Inflammatory macrophage treated with lipopolysaccharide for 1 hour (primary cell): ENCODE measurements at regions not wholly inside any gene's neighbourhood (a gene's known extent, or its start where the extent isn't known, plus 50 kb on each side); places are given as distances from the start of the nearest gene placed in this dataset.
"Not testable (repeated sequence)": the region's sequence is repeated elsewhere in the genome, so short reads cannot be mapped to it uniquely, and the experiment has no call there.

Experiments
- DNase-seq, 2 donors: peaks; one replicate each; pipeline ENCODE4 v3.0.0-alpha.2; 2020 to 2022

DNA sequence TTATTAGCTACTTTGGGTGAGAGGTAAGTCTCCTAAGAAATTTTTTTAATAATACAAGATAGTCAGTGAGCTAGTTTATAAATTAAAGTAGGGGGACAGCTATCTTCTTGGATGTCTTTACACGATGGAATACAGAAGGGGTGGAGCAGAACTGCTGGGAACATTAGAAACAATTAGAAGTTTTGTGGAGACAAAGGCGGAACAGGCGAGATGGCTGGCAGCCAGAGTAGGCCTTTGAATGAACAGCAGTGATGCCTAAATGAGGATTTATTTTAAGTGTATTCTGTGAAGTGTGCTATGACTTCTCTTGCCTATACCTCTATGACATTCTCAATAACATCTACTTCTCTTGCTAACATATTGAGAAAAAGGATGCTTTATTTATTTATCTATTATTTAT, 1345.3 kb upstream of the SEL1L start:
- DNase-seq: no peak

DNA sequence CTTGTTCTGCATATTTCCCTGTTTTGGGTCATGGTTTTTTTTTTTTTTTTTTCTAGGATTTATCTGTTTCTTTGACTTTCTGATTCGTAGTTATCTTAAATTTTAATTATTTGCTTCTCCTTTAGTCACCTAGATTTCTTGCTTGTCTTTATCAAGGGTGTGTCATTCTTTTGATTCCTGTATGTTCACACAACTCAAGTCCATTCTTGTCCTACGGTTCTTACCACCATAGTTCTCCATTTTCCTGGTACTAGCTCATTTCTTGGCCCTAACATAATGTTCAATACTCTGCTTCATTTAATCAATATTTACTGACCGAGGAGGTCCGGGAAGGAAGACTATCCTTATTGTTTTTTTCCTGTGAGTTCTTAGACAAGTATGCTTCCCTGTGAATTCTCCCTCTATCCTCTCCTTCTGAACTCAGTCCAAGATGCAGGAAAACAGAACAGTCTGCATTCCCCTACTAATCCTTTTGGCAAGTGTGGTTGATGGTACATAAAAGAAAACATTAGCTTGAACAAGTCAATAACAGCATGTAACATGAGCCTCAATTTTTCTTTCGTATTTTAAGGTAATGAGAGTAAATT, 1346.4 kb upstream of the SEL1L start:
- DNase-seq: no peak

DNA sequence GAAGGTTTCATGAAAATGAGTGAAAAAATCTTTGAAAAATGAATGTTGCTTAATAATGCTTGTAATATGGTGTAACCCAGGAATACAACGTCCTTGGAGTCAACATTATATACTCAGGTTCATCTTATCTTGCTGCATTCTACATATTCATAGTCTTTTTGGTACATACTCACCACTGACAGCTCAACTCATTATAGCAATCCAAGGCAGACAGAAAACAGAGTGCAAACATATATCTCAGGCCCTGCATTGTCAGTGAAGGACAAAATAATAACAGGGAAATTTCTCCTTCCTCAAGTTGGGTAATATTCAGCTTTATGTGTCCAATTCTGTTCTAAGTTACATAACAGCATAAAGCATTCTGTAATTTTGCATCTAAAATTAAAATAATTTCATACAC, 1353.0 kb upstream of the SEL1L start:
- DNase-seq: no peak

DNA sequence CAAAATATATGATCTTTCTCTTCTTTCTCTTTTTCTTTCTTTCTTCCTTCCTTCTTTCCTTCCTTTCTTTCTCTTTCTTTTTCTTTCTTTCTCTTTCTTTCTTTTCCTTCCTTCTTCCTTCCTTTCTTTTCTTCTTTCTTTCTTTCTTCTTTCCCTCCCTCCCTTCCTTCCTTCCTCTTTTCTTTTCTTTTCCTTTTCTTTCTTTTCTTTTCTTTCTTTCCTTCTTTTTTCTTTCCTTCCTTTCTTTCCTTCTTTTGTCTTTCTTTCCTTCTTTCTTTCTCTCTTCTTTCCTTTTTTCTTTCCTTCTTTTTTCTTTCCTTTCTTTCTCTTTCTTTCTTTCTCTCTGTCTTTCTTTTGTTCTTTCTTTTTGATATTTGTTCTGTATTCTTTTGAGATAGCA, 1356.0 kb upstream of the SEL1L start:
- DNase-seq: no peak

DNA sequence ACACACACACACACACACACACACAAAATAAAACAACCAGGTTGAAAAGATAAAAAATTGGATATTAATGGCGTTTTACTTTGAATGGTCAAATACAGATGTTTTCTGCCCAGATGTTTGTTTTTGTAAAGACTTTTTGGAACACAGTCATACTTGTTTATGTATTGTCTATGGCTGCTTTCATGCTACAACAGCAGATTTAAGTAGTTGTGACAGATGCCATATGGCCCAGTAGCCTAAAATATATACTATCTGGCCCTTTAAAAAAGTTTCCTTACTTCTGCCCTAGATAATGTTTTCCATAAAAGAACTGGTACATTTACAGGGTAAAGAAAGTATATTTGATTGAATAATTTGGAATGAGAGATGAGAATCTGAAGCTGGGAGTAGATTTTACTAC, 1362.8 kb upstream of the SEL1L start:
- no peak for DNase-seq

DNA sequence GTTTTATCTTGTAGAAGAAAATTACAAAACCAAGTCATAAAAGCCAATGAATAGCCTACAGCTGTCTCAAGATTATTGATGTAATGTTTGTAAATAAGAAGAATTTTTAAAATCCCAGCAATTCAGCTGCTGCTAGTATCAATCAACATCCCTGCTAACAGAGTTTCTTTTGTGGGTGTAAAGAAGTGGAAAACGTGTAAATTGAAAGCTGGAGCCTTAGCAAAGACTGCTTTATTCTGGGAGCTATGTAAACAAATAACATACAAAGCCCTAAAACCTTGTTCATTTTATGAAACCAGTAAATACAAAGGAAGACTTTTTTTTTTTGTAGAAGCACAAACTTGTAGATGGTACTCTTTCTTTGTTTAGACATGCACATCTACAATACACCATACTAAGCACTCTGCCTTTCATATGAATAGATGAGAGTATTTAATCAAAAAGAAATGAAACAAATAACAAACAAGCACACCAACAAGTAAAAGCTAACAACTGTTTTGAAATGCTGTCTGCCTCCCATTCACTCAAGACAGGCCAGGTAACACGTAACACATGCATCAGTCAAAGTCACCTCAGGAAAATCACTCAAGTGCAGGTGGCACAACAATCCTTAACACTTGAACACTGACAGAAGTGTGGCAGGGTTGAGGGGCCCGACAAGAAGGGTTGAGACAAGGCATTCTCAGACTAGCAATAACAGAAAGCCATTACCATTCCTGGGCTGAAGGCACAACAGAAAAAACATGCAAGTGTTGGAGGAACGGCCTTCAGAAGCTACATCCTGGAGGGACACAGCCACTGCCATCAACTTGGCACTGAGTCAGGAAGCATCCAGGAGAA, 1364.0 kb upstream of the SEL1L start:
- DNase-seq: no peak

DNA sequence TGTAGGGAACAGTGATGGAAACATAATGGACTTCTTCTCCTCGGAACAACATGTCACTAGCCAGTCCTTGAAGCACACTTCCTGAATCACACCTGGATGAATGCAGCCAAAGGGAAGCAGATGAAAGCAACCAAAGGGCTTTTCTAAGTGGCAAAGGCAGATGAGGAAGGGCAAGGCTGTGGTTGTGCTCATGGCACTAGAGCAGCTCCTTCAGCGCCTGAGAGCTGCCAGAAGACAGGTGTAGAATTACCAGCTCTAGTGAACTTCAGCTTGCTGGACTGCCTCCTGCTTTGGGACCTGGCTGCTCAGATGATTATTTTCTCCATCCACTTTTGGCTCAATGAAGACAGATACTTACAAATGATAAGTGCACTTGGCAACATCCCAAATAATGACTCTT, 1372.1 kb upstream of the SEL1L start:
- DNase-seq: no peak

DNA sequence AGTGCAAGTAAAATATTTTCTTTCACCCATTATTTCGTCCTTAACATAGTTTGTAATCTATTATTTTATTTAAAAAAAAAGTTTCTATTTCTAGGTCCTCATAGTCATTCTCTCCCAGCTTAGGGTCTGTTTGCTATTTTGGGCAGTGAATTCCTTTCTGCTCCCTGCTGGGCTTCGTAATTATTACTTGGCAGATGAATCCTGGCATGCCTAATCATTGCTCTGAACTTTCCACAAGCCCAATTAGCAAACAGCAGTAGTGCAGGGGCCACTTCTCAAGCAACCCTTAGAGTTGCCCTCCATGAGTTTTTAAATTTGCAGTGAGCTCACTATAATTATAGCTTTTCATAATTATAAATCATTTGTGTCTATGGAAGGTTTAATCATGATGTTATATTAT, 1378.3 kb upstream of the SEL1L start:
- DNase-seq: no peak

DNA sequence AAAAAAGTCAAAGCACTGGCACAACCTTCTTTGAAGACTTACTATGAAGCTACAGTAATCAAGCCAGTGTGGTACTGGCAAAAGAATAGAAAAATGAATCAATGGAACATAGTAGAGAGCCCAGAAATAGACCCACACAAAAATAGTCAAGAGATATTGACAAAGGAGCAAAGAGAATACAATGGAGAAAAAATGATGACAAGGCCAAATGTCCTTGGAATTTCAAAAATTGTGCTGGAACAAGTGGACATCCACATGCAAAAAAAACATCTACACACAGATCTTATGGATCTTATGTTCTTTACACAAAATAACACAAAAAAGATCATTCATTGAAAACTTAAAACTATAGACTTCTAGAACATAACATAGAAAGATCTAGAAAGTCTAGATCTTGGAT, 1379.7 kb upstream of the SEL1L start:
- no peak for DNase-seq

DNA sequence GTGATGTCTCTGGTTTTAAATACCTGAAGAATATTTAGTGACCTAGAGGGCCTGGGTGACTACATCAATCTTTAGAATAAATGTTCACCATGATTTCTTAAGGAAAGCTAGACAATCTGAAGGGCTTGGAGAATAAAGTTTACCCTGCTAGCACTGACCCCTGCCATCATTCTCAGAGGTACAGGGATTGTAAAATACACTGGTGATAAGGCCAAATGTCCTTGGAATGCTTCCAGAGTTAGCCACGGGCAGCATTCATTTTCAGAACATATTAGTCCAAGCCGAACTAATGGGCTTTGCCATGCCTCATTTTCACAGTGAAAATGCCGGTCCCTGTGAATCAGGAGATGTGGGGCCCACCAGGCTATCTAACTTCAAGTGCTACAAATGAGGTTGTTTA, 1381.7 kb upstream of the SEL1L start:
- DNase-seq: no peak

DNA sequence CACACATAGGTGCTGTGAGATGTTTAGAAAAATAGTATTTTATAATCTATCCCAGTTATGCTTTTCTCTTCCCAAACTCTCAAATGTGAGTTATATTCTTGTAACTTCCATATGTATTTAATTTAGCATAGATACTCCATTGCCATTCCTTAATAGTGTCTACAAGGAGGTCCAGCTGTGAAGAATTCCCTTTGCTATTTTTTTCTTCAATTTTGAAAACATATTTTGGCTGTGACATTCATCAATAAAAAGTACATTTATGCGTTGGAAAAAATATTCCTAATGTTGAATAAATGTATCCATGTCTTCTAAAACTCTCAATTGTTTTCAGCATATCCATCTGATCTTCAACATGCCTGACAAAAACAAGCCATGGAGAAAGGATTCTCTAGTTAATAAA, 1402.0 kb upstream of the SEL1L start:
- DNase-seq: no peak

DNA sequence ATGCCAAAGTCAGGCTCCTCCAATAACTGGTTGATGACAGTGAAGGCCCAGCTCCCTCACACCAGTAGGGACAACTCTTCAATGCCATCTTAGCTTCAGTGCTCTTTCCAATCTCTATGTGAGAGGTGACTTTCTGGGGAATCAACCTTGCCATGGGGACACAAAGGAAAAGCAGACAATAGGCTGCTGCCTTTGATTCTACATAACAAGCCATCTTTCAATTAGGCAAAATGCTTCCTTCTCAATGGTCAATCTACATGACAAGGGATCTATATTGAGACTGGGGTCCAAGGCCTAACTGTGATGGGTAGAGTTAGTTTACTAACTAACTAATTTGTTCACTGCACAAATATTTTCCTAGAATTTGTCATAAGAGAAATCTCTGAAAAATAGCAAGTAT, 1417.5 kb upstream of the SEL1L start:
- no peak for DNase-seq

DNA sequence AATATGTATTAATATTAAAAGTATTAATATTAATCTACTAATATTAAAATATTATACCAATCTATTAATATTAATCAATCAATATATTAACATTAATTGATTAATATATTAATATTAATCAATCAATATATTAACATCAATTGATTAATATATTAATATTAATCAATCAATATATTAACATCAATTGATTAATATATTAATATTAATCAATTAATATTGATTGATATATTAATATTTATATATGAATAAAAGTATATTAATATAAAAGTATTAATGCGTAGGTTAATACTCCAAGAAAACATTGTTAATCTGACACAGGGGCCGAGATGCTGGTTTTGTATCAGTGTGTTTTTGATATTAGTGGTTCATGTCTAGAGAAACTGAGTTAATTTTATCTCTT, 1430.1 kb upstream of the SEL1L start:
- DNase-seq: no peak

DNA sequence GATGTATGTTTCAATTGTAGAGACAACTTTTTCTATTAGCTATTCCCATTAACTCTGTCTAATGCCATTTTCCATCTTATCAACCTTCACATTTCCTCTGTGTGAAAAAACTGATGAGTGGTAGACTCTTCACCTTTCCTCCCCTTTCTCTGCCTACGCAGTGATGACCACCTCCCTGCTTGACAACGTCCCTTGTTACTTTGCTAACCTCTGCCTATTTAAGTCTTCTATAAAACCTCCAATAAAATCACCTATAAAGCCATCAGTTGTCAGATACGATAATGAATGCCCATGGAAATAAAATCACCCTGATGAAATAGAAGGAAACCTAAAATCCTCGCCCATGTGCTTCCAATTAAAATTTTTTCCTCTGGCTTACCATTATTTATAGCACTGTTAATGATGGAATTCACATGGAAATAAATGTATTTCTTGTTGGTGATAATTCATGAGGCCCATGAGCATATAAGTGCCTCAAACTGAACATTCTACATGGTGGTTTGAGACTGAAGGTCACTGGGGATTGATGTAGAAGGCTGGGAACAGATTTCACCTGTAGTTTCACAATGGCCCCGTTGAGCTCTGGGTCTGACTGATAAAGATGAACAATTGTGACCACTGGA, 1454.0 kb upstream of the SEL1L start:
- DNase-seq: no peak

DNA sequence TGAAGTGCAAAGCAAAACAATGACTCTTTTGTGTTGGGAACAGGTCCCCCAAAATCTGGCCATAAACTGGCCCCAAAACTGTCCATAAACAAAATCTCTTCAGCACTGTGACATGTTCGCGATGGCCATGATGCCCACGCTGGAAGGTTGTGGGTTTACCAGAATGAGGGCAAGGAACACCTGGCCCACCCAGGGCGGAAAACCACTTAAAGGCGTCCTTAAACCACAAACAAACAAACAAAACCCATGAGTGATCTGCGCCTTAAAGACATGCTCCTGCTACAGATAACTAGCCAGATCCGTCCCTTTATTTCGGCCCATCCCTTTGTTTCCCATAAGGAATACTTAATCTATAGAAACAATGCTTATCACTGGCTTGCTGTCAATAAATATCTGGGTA, 1460.9 kb upstream of the SEL1L start:
- not testable (repeated sequence) for DNase-seq

DNA sequence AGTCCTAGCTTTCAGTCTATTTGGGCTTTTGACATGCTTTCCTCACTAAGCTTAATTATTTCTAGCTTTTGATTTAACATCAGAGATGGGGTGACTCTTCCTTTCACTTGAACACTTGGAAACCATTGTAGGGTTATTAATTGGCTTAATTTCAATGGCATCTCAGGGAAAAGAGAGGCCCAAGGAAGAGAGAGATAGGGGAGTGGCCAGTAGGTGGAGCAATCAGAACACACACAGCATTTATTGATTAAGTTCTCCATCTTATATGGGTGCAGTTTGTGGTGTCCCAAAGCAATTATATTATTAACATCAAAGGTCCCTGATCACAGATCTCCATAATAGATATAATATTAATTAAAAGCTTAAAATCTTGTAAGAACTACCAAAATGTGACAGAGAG, 1466.1 kb upstream of the SEL1L start:
- no peak for DNase-seq

DNA sequence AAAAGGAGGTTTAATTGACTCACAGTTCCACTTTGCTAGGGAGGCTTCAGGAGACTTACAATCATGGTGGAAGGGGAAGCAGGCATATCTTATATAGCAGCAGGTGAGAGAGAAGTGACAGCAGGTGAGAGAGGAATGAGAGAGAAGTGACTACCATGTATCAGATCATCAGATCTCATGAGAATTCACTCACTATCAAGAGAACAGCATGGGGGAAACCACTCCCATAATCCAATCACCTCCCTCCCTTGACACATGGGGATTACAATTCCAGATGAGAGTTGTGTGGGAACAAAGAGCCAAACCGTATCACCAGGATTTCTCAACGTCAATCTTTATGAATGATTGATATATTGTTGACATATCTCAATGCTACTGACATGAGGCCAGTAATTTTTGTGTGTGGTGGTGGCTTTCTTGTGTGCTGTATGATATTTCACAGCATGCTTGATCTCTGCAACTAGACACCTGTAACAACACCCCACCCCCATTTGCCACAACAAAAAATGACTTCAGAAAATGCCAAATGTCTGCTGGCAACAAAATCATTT, 1470.9 kb upstream of the SEL1L start:
- DNase-seq: no peak

DNA sequence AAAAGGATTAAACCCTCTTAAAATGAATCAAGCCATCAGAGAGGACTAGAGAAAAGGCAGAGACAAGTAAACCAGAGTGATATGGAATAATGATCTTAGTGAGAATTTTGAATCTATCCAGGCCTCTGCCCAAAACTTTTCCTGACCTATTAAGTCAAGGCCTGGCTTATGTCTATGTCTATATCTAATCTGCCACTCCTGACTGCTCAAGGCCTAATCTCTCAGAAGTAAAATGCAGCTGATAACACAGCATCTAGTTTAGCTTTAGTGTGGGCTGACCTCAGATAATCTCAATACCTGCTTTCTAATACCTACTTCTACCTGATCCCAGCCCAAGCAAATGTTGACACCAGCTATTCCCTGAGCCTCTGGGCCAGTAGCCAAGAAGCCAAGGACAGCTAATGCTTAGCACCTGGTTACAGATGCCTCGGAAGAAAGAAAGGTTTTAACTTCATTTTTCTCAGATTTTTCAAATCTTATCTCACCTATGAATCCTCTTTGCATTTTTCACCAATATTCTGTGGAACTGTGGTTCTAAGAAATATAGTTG, 1472.5 kb upstream of the SEL1L start:
- DNase-seq: no peak

DNA sequence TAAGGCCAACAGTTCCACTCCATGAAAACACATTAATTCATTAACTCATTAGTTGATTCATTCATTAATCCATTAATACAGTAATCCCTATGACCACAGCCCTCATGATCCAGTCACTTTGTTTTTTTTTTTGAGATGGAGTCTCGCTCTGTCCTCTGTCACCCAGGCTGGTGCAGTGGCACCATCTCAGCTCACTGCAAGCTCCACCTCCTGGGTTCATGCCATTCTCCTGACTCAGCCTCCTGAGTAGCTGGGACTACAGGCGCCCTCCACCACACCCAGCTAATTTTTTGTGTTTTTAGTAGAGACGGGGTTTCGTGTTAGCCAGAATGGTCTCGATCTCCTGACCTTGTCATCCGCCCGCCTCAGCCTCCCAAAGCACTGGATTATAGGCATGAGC, 1473.4 kb upstream of the SEL1L start:
- not testable (repeated sequence) for DNase-seq

DNA sequence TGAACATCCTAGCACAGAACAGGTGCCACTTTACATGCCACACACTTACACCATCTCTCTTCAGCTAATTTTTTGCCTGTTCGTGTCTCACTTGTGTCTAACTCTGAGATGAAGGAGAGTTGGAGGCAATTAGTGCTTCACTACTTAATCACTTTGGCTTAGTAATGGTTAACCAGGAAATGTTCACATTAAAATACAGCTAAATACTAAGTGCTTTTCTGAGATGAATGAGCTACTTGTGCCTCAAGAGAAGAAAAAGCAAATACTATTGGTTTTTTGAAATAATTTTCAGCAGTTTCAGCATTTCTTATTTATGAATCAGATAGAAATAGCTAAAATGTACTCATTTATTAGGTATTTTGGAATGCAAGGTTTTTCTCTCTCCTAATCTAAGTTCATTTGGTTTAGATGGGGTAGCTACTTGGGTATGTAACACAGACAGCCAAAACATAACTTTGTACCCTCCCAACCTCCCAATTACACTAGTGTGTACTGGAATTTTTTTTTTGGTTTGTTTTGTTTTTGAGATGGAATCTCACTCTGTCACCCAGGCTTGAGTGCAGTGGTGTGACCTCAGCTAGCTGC, 1474.1 kb upstream of the SEL1L start:
- DNase-seq: no peak

DNA sequence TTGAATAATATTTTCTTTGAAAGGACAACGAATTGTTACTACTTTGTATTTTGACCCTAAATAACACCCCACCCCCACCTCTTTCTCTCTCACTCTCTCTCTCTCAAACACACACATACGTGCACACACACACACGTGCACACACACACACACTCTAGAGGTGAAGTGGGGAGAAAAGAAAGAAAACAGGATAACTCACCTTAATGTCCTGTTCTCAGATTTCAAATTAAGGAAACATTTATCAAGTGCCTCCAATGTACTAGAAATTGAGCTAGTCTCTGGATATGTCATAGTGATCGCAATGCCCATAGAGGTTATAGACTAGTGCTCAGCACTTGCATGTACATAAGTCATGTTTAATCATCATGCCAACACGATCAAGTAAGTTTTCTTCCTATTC, 1483.6 kb upstream of the SEL1L start:
- DNase-seq: no peak

DNA sequence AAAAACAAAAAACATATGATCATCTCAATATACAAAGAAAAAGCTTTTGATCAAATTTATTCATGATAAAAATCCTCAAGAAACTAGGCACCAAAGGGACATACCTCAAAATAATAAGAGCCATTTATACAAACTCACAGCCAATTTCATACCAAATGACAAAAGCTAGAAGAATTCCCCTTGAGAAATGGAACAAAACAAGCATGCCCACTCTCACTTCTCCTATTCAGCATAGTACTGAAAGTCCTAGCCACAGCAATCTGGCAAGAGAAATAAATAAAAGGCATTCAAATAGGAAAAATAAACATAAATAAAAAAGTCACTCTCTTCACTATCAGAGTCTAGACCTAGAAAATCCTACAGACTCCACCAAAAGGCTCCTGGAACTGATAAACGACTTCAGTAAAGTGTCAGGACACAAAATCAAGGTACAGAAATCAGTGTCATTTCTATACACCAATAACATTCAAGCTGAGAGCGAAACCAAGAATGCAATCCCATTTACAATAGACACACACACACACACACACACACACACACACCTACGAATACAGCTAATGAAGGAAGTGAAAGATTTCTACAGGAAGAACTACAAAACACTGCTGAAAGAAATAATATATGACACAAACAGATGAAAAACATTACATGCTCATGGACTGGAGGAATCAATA, 1486.2 kb upstream of the SEL1L start:
- no peak for DNase-seq

DNA sequence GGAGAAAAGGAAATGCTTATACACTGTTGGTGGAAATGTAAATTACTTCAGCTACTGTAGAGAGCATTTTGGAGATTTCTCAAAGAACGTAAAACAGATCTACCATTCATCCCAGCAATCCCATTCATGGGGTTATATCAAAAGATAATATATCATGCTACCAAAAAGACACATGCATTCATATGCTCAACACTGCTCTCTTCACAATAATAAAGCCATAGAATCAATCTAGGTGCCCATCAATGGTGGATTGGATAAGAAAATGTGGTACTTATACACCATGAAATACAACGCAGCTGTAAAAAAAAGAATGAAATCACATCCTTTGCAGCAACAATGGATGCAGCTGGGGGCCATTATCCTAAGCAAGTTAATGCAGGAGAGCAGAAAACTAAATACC, 1487.7 kb upstream of the SEL1L start:
- no peak for DNase-seq
